Left ventricle myocardium superior (tissue), 1 donor: ENCODE measurements at regions not wholly inside any gene's neighbourhood (a gene's known extent, or its start where the extent isn't known, plus 50 kb on each side); places are given as distances from the start of the nearest gene placed in this dataset.

Experiments
- ATAC-seq: fragments of 200-7000 bp; cut with Tn5 transposase; one replicate; pipeline ENCODE4 v1.9.1; 2020; ENCODE audit warnings: mild to moderate bottlenecking, moderate library complexity
- DNase-seq: peaks from one replicate; pipeline ENCODE4 v3.0.0-alpha.2; 2020
- intact Hi-C: fragments of 100-400 bp; cut with micrococcal nuclease; formaldehyde crosslinking; loops from one replicate; pipeline ENCODE4 v1.11.0; 2022
- donor health status: DM: no; HTN: yes; CAD: no; lungs with severe emphysema.

DNA sequence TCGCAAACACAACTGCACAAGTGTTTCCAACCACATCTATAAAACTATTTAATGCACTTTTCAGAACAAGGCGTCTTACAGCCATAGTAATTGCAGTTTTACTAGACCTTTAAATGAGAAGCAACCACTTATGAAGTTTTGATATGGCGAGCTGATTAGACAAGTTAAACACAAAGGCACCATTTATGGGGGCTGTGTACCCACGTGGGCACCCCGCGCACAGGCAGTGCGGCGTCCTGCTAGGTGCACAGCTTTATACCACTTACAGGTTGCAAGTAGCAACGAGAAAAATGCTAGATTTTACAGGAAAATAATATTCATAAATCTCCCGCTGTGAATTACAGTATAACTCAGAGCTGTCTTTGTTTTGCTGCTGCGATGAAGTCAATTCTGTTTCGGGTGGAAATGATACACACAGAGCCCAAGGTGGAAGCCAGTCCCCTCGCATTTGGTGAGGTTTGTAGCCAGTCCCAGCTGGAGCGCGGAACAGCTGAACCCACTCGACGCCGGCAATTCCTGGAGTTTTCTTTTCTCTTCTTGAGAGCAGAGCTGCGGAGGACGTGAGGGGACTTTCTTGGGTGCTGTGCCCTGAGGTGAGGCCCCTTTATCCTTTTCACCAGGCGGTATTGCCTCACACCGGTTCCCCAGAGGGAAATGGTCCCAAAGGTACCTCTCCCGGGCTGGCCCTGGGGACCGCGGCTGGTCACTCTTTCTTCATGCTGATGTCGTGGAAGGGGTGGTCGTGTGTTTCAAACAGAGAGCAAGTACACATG is 76.7 kb downstream of the PTGR3 start:
- intact Hi-C loops = no loop called here
- ATAC-seq (no peak), DNase-seq (no peak)

DNA sequence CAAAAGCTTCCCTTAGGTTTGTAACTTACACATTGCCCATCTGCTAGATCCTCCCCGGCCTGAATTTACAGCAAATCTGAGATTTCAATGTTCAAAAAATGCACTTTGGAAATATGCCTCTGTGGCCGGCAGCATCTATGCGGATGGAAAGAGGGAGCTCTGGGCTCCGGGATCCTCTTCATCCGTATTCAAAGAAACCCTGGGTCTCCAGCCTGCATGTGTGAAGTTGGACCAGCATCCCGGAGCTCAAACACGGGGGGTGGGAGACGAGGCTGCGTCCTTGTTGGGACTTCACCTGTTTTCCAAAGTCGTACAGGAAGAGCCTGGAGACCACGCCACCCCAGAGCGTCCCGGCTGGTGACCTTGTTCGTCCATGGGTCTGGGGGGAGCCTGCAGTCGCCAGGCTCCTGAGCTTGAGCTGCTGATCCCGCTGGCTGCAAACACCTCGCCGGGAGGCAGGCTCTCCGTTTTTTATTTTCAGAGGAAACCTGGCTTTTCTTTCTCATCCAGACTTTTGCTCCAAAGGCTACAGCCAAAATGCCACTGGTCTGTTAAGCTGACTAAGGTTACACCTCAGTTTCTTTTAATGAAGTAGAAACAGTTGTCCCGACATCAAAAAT is 77.4 kb downstream of the PTGR3 start:
- ATAC-seq (no peak), DNase-seq (no peak)
- intact Hi-C loops = no loop called here

DNA sequence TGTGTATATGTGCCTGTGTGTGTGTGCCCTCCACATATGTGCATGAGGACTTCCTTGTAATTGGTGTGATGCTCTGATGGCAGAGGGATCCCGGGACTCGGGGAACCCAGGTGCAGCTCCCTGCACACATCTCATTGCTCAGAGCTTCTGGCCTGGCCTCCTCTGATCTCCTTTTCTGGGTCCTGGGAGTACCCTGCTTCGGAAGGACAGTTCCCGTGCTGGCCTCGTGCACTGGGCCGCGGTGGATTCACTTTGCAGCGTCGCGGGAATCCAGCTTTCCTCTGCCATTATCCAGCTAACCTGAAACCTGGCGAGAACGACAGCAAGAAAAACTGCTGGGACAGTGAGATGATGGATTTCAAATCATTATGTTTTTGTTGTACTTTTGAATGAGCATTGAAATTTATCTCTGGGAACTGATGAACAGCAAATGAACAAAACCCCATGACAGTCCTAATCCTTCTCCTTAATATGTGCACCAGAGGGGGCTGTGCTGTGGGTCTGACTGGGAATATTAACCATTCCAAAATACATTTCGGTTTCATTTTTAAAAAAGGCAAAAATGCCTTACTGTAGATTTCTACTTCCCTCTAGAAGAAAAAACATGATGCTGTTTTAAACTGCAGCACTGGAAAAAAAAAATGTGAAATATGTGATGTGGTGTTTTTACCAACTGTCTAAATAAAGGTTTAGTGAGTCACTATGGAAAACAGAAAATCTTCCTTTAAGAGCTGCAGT is 78.2 kb downstream of the PTGR3 start:
- ATAC-seq (no peak), DNase-seq (no peak)
- intact Hi-C loops = no loop called here

- DNase-seq = no peak
- intact Hi-C loops = no loop called here
- no peak for ATAC-seq
Measured at GRCh38 chr18:75129717-75130477, 79.0 kb downstream of the PTGR3 start.

GRCh38 chr18:75128911-75129716 is 79.8 kb downstream of the PTGR3 start:
- ATAC-seq (no peak), DNase-seq (no peak)

GRCh38 chr18:75128051-75128605 is 80.8 kb downstream of the PTGR3 start:
- ATAC-seq (no peak), DNase-seq (no peak)
- intact Hi-C loops = no loop called here

More at GRCh38 chr18:75128911-75129716, 79.8 kb downstream of the PTGR3 start:
- intact Hi-C loops = no loop called here

DNA sequence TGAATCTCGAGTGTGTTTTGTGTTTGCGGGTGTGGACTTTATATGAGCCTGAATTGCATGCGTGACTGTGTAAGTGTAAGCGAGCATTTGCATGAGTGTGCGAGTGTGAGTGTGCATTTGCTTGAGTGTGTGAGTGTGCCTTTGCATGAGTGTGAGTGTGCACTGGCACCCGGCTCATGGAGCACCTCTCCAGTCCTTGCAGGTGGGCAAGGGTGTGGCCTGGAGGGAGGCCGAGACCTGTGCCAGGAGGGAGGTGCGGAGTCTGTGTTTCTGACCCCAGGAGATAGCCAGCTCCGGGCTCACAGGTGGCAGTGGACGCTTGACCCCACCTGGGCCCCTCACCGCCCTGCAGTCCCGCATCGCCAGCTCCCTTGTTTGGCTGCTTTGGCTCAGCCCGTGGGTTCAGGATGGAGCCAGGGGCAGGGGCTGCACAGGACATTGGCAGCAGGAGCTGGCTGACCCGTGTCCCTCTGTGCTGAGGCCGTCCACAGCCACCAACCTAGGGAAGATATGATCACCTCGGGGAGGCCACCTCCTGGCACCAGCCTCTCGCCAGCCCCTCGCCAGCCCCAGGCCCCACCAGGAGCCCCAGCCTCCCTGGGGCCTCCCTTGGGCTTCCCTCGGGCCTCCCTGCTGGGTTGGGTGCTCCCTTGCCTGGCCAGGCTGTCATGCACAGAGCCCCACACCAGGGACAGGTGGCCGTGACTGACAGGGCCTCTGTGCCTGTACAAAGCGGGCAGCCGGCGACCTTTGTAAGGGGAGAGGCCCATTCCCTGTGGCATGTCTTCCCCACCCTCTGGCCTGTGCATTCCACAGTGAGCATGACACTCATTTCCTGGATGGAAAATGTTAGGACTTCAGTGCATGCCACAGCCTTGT is 81.6 kb downstream of the PTGR3 start:
- no peak for ATAC-seq

DNA sequence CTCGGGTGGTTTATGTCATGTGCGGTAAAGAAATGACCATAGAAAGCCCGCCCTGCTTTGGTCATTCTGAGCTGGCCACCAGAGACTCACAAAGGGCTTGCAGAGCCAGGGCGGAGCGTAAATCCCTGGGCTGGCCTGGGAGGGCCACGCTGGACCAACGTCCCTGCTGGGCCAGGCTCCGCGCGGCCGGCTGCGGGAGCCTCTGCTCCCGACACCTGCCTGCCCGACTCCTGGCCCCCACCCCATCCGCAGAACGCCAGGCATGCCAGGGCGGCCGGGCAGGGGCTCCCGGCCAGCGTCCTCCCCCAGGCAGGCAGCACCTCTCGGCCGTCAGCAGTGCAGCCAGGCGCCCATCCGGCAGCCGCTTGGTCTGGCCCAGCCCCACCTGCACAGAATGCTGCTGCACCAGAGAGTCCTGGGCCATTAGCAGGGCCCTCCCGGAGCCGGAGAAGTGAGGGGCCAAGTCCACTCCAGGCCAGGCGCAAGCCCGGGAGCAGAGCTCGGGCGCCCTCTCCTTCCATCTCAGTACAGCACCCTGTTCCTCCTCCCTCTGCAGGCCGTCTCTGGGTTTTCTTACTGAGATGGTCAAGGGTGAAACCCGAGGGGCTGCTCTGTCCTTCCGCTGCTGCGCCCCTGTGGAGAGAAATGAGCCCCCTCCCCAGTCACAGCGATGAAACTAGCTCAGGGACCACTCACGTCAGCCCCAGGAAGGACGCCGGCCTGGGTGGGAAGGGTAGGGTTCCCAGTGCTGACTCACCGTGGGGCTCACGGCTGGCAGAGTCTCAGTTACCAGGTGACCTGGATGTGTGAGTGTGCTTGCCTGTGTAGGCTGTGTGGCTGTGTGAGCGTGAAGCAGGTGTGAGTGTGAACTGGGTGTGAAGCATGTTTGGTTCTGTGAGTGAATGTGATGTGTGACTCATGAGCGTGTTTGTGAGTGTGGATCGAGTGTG is 83.3 kb downstream of the PTGR3 start:
- peak; percentile 45 for ATAC-seq

More for the DNA sequence above, 81.6 kb downstream of the PTGR3 start:
- DNase-seq = no peak
- intact Hi-C loops = no loop called here

DNA sequence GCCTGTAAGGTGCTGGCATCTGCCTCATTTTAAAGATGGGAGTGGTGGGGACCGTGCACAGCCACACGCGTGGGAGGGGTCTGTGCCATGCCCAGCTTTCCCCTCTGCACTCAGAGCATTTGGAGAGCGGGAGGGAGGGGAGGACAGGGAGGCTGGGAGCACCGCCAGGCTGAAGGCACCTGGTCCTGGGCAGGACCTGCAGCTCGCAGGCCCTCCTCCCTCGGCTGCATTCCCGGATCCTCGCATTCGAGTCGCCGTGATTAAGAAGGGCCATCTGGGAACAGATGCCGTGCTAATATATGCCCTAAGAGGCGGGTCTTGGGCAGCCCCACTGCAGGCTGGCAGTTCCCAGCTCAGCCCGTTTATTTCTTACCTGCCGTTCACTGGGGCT is 84.0 kb downstream of the PTGR3 start:
- intact Hi-C loops = no loop called here

More for the DNA sequence above, 83.3 kb downstream of the PTGR3 start:
- intact Hi-C loops = no loop called here
- DNase-seq = no peak

DNA sequence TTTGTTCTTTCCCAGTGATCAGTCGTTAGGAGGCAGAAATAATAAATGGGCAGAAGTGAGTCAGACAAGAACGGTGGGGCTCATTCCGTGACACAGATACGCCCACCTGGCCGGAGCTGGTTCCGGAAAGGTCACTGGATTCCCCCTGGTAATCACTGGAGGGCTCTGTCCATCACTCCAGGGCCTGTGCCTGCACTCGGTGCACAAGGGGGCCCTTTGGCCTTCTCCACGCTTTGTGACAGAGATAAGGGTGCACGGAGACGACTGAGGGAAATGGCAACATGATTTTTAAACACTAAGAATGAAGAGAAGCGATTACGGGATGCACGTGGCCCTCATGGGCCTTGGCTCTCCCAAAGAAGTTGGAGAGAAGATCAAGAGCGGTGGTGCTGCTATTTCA is 84.4 kb downstream of the PTGR3 start:
- no peak for DNase-seq
- no peak for ATAC-seq
- intact Hi-C loops = no loop called here

More for the DNA sequence above, 84.0 kb downstream of the PTGR3 start:
- ATAC-seq (no peak), DNase-seq (no peak)

- DNase-seq = no peak
- intact Hi-C loops = no loop called here
- no peak for ATAC-seq
Measured at GRCh38 chr18:75123113-75123512, 85.8 kb downstream of the PTGR3 start.

DNA sequence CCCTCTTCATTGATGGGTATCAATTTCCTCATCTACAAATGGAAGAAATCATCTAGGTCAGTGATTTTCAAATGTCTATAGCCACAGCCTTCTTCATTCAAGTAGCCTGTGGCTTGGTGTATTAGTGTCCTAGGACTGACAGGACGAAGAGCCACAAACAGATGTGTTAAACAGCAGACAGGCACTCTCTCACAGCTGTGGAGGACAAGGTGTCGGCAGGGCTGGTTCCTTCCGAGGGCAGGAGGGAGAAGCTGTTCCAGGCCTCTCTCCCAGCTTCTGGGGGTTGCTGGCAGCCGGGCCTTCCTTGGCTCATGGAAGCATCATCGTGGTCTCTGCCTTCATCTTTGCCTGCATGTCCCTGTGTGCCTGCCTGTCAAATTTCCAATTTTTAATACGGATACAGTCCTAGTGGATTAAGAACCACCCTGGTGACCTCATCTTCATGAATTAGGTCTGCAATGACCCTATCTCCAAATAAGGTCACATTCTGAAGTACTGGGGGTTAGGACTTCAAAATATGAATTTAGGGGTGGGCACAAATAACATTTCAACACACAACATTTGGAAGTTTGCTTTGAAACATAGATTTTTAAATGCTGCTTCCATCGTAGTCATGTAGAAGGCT is 86.5 kb downstream of the PTGR3 start:
- no peak for DNase-seq
- intact Hi-C loops = no loop called here
- no peak for ATAC-seq

- no peak for ATAC-seq
- DNase-seq = no peak
- intact Hi-C loops = no loop called here
Measured at GRCh38 chr18:75121266-75121665, 87.7 kb downstream of the PTGR3 start.

GRCh38 chr18:75120521-75120920 is 88.4 kb downstream of the PTGR3 start:
- intact Hi-C loops = no loop called here
- no peak for DNase-seq
- ATAC-seq = no peak

DNA sequence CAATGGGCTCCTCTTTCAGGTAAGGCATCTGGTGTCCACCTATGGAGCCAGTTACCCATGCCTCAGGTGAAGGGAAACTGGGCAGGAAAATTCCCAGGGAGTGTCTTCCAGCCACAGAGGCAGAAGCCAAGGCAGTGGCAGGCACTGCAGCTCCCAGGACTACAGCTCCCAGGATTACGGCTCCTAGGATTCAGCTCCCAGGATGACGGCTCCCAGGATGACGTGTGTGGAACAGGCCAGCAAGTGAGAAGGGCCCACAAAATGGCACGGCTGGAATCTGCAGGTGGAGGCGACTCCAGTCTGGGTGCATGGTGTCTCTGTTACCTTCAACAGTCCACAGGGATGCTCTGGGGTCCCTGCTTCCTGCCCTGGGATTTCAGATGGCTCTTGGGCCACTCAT is 92.1 kb downstream of the PTGR3 start:
- intact Hi-C loops = no loop called here
- ATAC-seq (no peak), DNase-seq (no peak)

- intact Hi-C loops = no loop called here
- ATAC-seq (no peak), DNase-seq (no peak)
Measured at GRCh38 chr18:75116165-75116564, 92.8 kb downstream of the PTGR3 start.
